Adipocyte (in vitro differentiated cells): ENCODE measurements at regions not wholly inside any gene's neighbourhood (a gene's known extent, or its start where the extent isn't known, plus 50 kb on each side); places are given as distances from the start of the nearest gene placed in this dataset.
"Not testable (repeated sequence)": the region's sequence is repeated elsewhere in the genome, so short reads cannot be mapped to it uniquely, and the experiment has no call there.

Experiments used
- DNase-seq: peaks from one replicate; pipeline ENCODE4 v3.0.0-alpha.2; 2015; ENCODE audit warnings: low read depth
- H3K27me3 ChIP-seq: replicated peaks from 2 replicates; pipeline ENCODE4 v1.7.0; 2013; ENCODE audit warnings: mild to moderate bottlenecking, low read length, moderate library complexity; ENCODE audit not compliant: control insufficient read depth, insufficient read depth
- H3K36me3 ChIP-seq: 2 replicates; pipeline ENCODE4 v1.7.0; 2013; ENCODE audit warnings: low read length, mild to moderate bottlenecking, moderate library complexity; ENCODE audit not compliant: control insufficient read depth, insufficient read depth, severe bottlenecking
- H3K4me1 ChIP-seq: 2 replicates; pipeline ENCODE4 v1.7.0; 2013; ENCODE audit warnings: mild to moderate bottlenecking, low read length, moderate library complexity; ENCODE audit not compliant: control insufficient read depth, insufficient read depth
- H3K4me3 ChIP-seq: 2 replicates; pipeline ENCODE4 v1.7.0; 2013; ENCODE audit warnings: mild to moderate bottlenecking, low read length, moderate library complexity
- H3K9ac ChIP-seq: 2 replicates; pipeline ENCODE4 v1.7.0; 2013; ENCODE audit warnings: mild to moderate bottlenecking, low read length, moderate library complexity
- H3K9me3 ChIP-seq: 2 replicates; pipeline ENCODE4 v1.7.0; 2013; ENCODE audit warnings: mild to moderate bottlenecking, low read length, moderate library complexity; ENCODE audit not compliant: control insufficient read depth

- no peak overlapping the region for H3K4me3 ChIP-seq
- H3K9ac ChIP-seq, result no peak overlapping the region
- no peaks in the 10 kb centered on the region for H3K36me3 ChIP-seq
- peaks cover 12% of the 10 kb centered on the region for H3K4me1 ChIP-seq
- no peaks in the 10 kb centered on the region for H3K9me3 ChIP-seq
- DNase-seq, result no peak
- H3K27me3 ChIP-seq, result no peaks in the 10 kb centered on the region
Observed at GRCh38 chr12:58701536-58701935, 218.8 kb downstream of the LRIG3 start.

- Histone ChIP-seq H3K4me1 (peaks cover 12% of the 10 kb centered on the region), H3K27me3 (no peaks in the 10 kb centered on the region), H3K9me3 (no peaks in the 10 kb centered on the region), H3K9ac (peak overlapping the region; percentile 68), H3K4me3 (peak overlapping the region; percentile 1), H3K36me3 (no peaks in the 10 kb centered on the region)
- DNase-seq, result peak; percentile 82
Observed at GRCh38 chr12:58703866-58704265, 216.4 kb downstream of the LRIG3 start.

GRCh38 chr12:58704770-58705169, 215.5 kb downstream of the LRIG3 start:
- not testable (repeated sequence) for H3K27me3 ChIP-seq, DNase-seq, H3K36me3 ChIP-seq, H3K9me3 ChIP-seq, H3K4me3 ChIP-seq, H3K9ac ChIP-seq
- H3K4me1 ChIP-seq, result peaks cover 12% of the 10 kb centered on the region

- Histone ChIP-seq H3K4me1 (peaks cover 23% of the 10 kb centered on the region), H3K9me3 (peaks cover 18% of the 10 kb centered on the region), H3K36me3 (no peaks in the 10 kb centered on the region), H3K4me3 (no peak overlapping the region), H3K9ac (no peak overlapping the region), H3K27me3 (no peaks in the 10 kb centered on the region)
- no peak for DNase-seq
Observed at GRCh38 chr12:58710901-58711300, 209.4 kb downstream of the LRIG3 start.

GRCh38 chr12:58711974-58712373, 208.3 kb downstream of the LRIG3 start:
- no peaks in the 10 kb centered on the region for H3K36me3 ChIP-seq
- H3K4me3 ChIP-seq, result no peak overlapping the region
- peaks cover 23% of the 10 kb centered on the region for H3K4me1 ChIP-seq
- H3K9me3 ChIP-seq, result peaks cover 18% of the 10 kb centered on the region
- H3K9ac ChIP-seq, result peak overlapping the region; percentile 16
- no peaks in the 10 kb centered on the region for H3K27me3 ChIP-seq
- peak; percentile 31 for DNase-seq

GRCh38 chr12:58712976-58713375, 207.3 kb downstream of the LRIG3 start:
- peak; percentile 53 for DNase-seq
- Histone ChIP-seq H3K4me1 (peaks cover 23% of the 10 kb centered on the region), H3K4me3 (no peak overlapping the region), H3K9me3 (peaks cover 18% of the 10 kb centered on the region), H3K9ac (no peak overlapping the region), H3K27me3 (no peaks in the 10 kb centered on the region), H3K36me3 (no peaks in the 10 kb centered on the region)

- no peaks in the 10 kb centered on the region for H3K27me3 ChIP-seq
- peaks cover 10% of the 10 kb centered on the region for H3K4me1 ChIP-seq
- H3K4me3 ChIP-seq, result no peak overlapping the region
- DNase-seq, result no peak
- H3K36me3 ChIP-seq, result no peaks in the 10 kb centered on the region
- H3K9me3 ChIP-seq, result peaks cover 2% of the 10 kb centered on the region
- no peak overlapping the region for H3K9ac ChIP-seq
Observed at GRCh38 chr12:58719161-58719560, 201.1 kb downstream of the LRIG3 start.

- Histone ChIP-seq H3K36me3 (no peaks in the 10 kb centered on the region), H3K4me3 (no peak overlapping the region), H3K9ac (no peak overlapping the region), H3K27me3 (no peaks in the 10 kb centered on the region), H3K9me3 (no peaks in the 10 kb centered on the region), H3K4me1 (peaks cover 15% of the 10 kb centered on the region)
- no peak for DNase-seq
Observed at GRCh38 chr12:58720421-58720820, 199.9 kb downstream of the LRIG3 start.

- Histone ChIP-seq H3K9me3 (no peaks in the 10 kb centered on the region), H3K4me1 (peaks cover 28% of the 10 kb centered on the region), H3K36me3 (no peaks in the 10 kb centered on the region), H3K4me3 (peak overlapping the region; percentile 44), H3K27me3 (no peaks in the 10 kb centered on the region), H3K9ac (peak overlapping the region; percentile 39)
- peak; percentile 74 for DNase-seq
Observed at GRCh38 chr12:58725400-58726105, 194.8 kb downstream of the LRIG3 start.

GRCh38 chr12:58727521-58727920, 192.8 kb downstream of the LRIG3 start:
- peak; percentile 35 for DNase-seq
- no peak overlapping the region for H3K4me3 ChIP-seq
- H3K9me3 ChIP-seq, result no peaks in the 10 kb centered on the region
- H3K27me3 ChIP-seq, result no peaks in the 10 kb centered on the region
- peaks cover 28% of the 10 kb centered on the region for H3K4me1 ChIP-seq
- no peak overlapping the region for H3K9ac ChIP-seq
- no peaks in the 10 kb centered on the region for H3K36me3 ChIP-seq

GRCh38 chr12:58728397-58728796, 191.9 kb downstream of the LRIG3 start:
- no peak overlapping the region for H3K9ac ChIP-seq
- H3K36me3 ChIP-seq, result no peaks in the 10 kb centered on the region
- peak; percentile 65 for DNase-seq

GRCh38 chr12:58731096-58731495, 189.2 kb downstream of the LRIG3 start:
- no peak for DNase-seq
- Histone ChIP-seq H3K4me3 (no peak overlapping the region), H3K27me3 (no peaks in the 10 kb centered on the region), H3K9me3 (no peaks in the 10 kb centered on the region), H3K36me3 (no peaks in the 10 kb centered on the region), H3K9ac (no peak overlapping the region), H3K4me1 (peaks cover 16% of the 10 kb centered on the region)

More at GRCh38 chr12:58728397-58728796, 191.9 kb downstream of the LRIG3 start:
- Histone ChIP-seq H3K4me1 (peaks cover 28% of the 10 kb centered on the region), H3K4me3 (no peak overlapping the region), H3K9me3 (no peaks in the 10 kb centered on the region), H3K27me3 (no peaks in the 10 kb centered on the region)
